GM23338 (cell line): ENCODE measurements at regions not wholly inside any gene's neighbourhood (a gene's known extent, or its start where the extent isn't known, plus 50 kb on each side); places are given as distances from the start of the nearest gene placed in this dataset.

ENCODE experiments used
- ATAC-seq: fragments of 200-7000 bp; cut with Tn5 transposase; 3 replicates; pipeline ENCODE4 v1.9.1; 2020
- DNase-seq: peaks from one replicate; pipeline ENCODE4 v3.0.0-alpha.2; 2015; ENCODE audit warnings: low spot score
- H2AFZ ChIP-seq: fragments of 200-600 bp; sonication (generic); 2 replicates; pipeline ENCODE4 v1.8.0; 2016; ENCODE audit warnings: antibody characterized with exemption, mild to moderate bottlenecking, moderate library complexity
- H3F3A ChIP-seq: fragments of 200-600 bp; sonication (generic); replicated peaks from 2 replicates; pipeline ENCODE4 v1.8.0; 2017; ENCODE audit warnings: antibody characterized with exemption, mixed run types, low read depth
- H3K27ac ChIP-seq: fragments of 200-600 bp; sonication (generic); 2 replicates; pipeline ENCODE4 v1.6.1; 2016; ENCODE audit warnings: low read depth
- H3K27me3 ChIP-seq: fragments of 200-600 bp; sonication (generic); 2 replicates; pipeline ENCODE4 v1.8.0; 2016; ENCODE audit warnings: mild to moderate bottlenecking, mixed run types, moderate library complexity; ENCODE audit not compliant: insufficient read depth
- H3K36me3 ChIP-seq: fragments of 200-600 bp; sonication (generic); 2 replicates; pipeline ENCODE4 v1.8.0; 2016; ENCODE audit warnings: mild to moderate bottlenecking; ENCODE audit not compliant: insufficient read depth
- H3K4me1 ChIP-seq: fragments of 200-600 bp; sonication (generic); 2 replicates; pipeline ENCODE4 v1.8.0; 2016; ENCODE audit warnings: mild to moderate bottlenecking, moderate library complexity; ENCODE audit not compliant: insufficient read depth
- H3K4me2 ChIP-seq: fragments of 200-600 bp; sonication (generic); 2 replicates; pipeline ENCODE4 v1.7.1; 2017; ENCODE audit warnings: mixed run types
- H3K4me3 ChIP-seq: fragments of 200-600 bp; sonication (generic); 2 replicates; pipeline ENCODE4 v1.6.1; 2016; ENCODE audit warnings: mixed run types
- H3K79me2 ChIP-seq: fragments of 200-600 bp; sonication (generic); replicated peaks from 2 replicates; pipeline ENCODE4 v1.8.0; 2017; ENCODE audit warnings: mild to moderate bottlenecking; ENCODE audit not compliant: insufficient read depth
- H3K9me2 ChIP-seq: fragments of 200-600 bp; sonication (generic); 2 replicates; pipeline ENCODE4 v1.8.0; 2017; ENCODE audit not compliant: insufficient read depth
- H4K20me1 ChIP-seq: fragments of 200-600 bp; sonication (generic); replicated peaks from 2 replicates; pipeline ENCODE4 v1.8.0; 2017; ENCODE audit warnings: mild to moderate bottlenecking; ENCODE audit not compliant: insufficient read depth
- H3K27ac Mint-ChIP-seq: 2 replicates; pipeline ENCODE4 v1.8.0; 2020; ENCODE audit warnings: inconsistent platforms, mild to moderate bottlenecking, moderate library complexity, mixed read lengths
- H3K27me3 Mint-ChIP-seq: 3 replicates; pipeline ENCODE4 v1.8.0; 2022; ENCODE audit warnings: low read depth, mild to moderate bottlenecking, moderate library complexity, mixed read lengths, inconsistent platforms; ENCODE audit not compliant: insufficient read depth, poor library complexity
- H3K36me3 Mint-ChIP-seq: 3 replicates; pipeline ENCODE4 v1.8.0; 2021; ENCODE audit warnings: low read depth, mild to moderate bottlenecking, inconsistent platforms, moderate library complexity, mixed read lengths
- H3K4me1 Mint-ChIP-seq: 3 replicates; pipeline ENCODE4 v1.8.0; 2020; ENCODE audit warnings: mild to moderate bottlenecking, inconsistent platforms, mixed read lengths
- H3K4me3 Mint-ChIP-seq: 3 replicates; pipeline ENCODE4 v1.8.0; 2021; ENCODE audit warnings: moderate library complexity, mild to moderate bottlenecking, inconsistent platforms, mixed read lengths
- H3K9me3 Mint-ChIP-seq: 3 replicates; pipeline ENCODE4 v1.8.0; 2020; ENCODE audit warnings: moderate library complexity, mild to moderate bottlenecking, inconsistent platforms, mixed read lengths
- CREB1 ChIP-seq: fragments of 250-450 bp; sonication (Bioruptor Pico); IDR thresholded peaks from 2 replicates; pipeline ENCODE4 v1.5.0; 2020; ENCODE audit warnings: low read depth, mild to moderate bottlenecking, moderate library complexity
- EZH2 ChIP-seq: fragments of 200-600 bp; sonication (generic); IDR thresholded peaks from one replicate; pipeline ENCODE4 v1.8.0; 2017; ENCODE audit warnings: antibody characterized with exemption, mild to moderate bottlenecking, low read depth; ENCODE audit not compliant: unreplicated experiment
- EZH2phosphoT487 ChIP-seq: fragments of 200-600 bp; sonication (generic); IDR thresholded peaks from one replicate; pipeline ENCODE4 v1.8.1; 2018; ENCODE audit warnings: antibody characterized with exemption; ENCODE audit not compliant: unreplicated experiment
- JUNB ChIP-seq: IDR thresholded peaks from one replicate; pipeline ENCODE4 v1.6.1; 2016; ENCODE audit warnings: antibody characterized with exemption; ENCODE audit not compliant: unreplicated experiment
- NANOG ChIP-seq: IDR thresholded peaks from 2 replicates; pipeline ENCODE4 v1.6.1; 2016; ENCODE audit warnings: antibody characterized with exemption, borderline replicate concordance
- POLR2AphosphoS5 ChIP-seq: IDR thresholded peaks from 2 replicates; pipeline ENCODE4 v1.6.1; 2016; ENCODE audit warnings: antibody characterized with exemption, low read depth
- STAT1 ChIP-seq: IDR thresholded peaks from one replicate; pipeline ENCODE4 v1.6.1; 2016; ENCODE audit warnings: antibody characterized with exemption; ENCODE audit not compliant: unreplicated experiment
- ZNF114 ChIP-seq: fragments of 250-450 bp; sonication (Bioruptor Pico); IDR thresholded peaks from 2 replicates; pipeline ENCODE4 v1.5.0; 2020; ENCODE audit warnings: mild to moderate bottlenecking, moderate library complexity
- ZNF331 ChIP-seq: fragments of 250-450 bp; sonication (Bioruptor Pico); IDR thresholded peaks from 2 replicates; pipeline ENCODE4 v1.5.0; 2020; ENCODE audit warnings: low read depth, mild to moderate bottlenecking, moderate library complexity
- TF ChIP-seq, protein P1 (sequence below): fragments of 250-450 bp; sonication (Bioruptor Pico); IDR thresholded peaks from 2 replicates; pipeline ENCODE4 v1.5.0; 2020; ENCODE audit warnings: mild to moderate bottlenecking, moderate library complexity
- TF ChIP-seq, protein P2 (sequence below): IDR thresholded peaks from 2 replicates; pipeline ENCODE4 v1.6.1; 2016; ENCODE audit warnings: antibody characterized with exemption
- TF ChIP-seq, protein P3 (sequence below): IDR thresholded peaks from one replicate; pipeline ENCODE4 v1.6.1; 2018; ENCODE audit warnings: antibody characterized with exemption; ENCODE audit not compliant: unreplicated experiment
- TF ChIP-seq, protein P4 (sequence below), 2 experiments: fragments of 200-600 bp in 1 of 2; sonication (generic) in 1 of 2; conservative IDR thresholded peaks; 2 replicates each; pipeline versions ENCODE4 v1.5.1 to v1.6.1; 2016 to 2017; ENCODE audit warnings: antibody characterized with exemption in 2 of 2, low read depth in 2 of 2, mild to moderate bottlenecking in 2 of 2, moderate library complexity in 1 of 2

DNA sequence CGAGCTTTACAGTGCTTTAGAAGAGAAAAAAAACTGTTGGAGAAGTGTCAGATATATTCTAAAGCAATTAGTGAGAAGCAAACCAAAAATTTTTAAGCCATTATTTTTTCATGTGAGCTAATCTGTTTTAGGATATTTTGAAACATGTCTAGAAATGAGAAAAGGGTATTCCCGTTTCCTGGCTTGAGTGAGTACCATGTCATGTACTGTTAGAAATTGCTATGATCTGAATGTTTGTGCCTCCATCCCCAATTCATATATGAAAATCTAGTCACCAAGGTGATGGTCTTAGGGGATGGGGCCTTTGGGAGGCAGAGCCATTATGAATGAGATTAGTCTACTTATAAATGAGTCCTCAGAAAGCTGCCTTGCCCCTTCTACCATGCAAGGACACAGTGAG, 493.3 kb upstream of the GCFC2 start:
- TF ChIP-seq EZH2phosphoT487 (no peak), JUNB (no peak), NANOG (no peak), STAT1 (no peak), ZNF114 (CRISPR knock-in tag) (no peak), ZNF331 (CRISPR knock-in tag) (no peak), POLR2AphosphoS5 (no peak), EZH2 (no peak), CREB1 (CRISPR knock-in tag) (no peak)
- TF ChIP-seq, protein P1, sequence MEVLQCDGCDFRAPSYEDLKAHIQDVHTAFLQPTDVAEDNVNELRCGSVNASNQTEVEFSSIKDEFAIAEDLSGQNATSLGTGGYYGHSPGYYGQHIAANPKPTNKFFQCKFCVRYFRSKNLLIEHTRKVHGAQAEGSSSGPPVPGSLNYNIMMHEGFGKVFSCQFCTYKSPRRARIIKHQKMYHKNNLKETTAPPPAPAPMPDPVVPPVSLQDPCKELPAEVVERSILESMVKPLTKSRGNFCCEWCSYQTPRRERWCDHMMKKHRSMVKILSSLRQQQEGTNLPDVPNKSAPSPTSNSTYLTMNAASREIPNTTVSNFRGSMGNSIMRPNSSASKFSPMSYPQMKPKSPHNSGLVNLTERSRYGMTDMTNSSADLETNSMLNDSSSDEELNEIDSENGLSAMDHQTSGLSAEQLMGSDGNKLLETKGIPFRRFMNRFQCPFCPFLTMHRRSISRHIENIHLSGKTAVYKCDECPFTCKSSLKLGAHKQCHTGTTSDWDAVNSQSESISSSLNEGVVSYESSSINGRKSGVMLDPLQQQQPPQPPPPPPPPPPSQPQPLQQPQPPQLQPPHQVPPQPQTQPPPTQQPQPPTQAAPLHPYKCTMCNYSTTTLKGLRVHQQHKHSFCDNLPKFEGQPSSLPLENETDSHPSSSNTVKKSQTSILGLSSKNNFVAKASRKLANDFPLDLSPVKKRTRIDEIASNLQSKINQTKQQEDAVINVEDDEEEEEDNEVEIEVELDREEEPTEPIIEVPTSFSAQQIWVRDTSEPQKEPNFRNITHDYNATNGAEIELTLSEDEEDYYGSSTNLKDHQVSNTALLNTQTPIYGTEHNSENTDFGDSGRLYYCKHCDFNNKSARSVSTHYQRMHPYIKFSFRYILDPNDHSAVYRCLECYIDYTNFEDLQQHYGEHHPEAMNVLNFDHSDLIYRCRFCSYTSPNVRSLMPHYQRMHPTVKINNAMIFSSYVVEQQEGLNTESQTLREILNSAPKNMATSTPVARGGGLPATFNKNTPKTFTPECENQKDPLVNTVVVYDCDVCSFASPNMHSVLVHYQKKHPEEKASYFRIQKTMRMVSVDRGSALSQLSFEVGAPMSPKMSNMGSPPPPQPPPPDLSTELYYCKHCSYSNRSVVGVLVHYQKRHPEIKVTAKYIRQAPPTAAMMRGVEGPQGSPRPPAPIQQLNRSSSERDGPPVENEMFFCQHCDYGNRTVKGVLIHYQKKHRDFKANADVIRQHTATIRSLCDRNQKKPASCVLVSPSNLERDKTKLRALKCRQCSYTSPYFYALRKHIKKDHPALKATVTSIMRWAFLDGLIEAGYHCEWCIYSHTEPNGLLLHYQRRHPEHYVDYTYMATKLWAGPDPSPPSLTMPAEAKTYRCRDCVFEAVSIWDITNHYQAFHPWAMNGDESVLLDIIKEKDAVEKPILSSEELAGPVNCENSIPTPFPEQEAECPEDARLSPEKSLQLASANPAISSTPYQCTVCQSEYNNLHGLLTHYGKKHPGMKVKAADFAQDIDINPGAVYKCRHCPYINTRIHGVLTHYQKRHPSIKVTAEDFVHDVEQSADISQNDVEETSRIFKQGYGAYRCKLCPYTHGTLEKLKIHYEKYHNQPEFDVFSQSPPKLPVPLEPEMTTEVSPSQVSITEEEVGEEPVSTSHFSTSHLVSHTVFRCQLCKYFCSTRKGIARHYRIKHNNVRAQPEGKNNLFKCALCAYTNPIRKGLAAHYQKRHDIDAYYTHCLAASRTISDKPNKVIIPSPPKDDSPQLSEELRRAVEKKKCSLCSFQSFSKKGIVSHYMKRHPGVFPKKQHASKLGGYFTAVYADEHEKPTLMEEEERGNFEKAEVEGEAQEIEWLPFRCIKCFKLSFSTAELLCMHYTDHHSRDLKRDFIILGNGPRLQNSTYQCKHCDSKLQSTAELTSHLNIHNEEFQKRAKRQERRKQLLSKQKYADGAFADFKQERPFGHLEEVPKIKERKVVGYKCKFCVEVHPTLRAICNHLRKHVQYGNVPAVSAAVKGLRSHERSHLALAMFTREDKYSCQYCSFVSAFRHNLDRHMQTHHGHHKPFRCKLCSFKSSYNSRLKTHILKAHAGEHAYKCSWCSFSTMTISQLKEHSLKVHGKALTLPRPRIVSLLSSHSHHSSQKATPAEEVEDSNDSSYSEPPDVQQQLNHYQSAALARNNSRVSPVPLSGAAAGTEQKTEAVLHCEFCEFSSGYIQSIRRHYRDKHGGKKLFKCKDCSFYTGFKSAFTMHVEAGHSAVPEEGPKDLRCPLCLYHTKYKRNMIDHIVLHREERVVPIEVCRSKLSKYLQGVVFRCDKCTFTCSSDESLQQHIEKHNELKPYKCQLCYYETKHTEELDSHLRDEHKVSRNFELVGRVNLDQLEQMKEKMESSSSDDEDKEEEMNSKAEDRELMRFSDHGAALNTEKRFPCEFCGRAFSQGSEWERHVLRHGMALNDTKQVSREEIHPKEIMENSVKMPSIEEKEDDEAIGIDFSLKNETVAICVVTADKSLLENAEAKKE: no peak
- TF ChIP-seq, protein P2, sequence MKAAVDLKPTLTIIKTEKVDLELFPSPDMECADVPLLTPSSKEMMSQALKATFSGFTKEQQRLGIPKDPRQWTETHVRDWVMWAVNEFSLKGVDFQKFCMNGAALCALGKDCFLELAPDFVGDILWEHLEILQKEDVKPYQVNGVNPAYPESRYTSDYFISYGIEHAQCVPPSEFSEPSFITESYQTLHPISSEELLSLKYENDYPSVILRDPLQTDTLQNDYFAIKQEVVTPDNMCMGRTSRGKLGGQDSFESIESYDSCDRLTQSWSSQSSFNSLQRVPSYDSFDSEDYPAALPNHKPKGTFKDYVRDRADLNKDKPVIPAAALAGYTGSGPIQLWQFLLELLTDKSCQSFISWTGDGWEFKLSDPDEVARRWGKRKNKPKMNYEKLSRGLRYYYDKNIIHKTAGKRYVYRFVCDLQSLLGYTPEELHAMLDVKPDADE: no peak
- TF ChIP-seq, protein P3, sequence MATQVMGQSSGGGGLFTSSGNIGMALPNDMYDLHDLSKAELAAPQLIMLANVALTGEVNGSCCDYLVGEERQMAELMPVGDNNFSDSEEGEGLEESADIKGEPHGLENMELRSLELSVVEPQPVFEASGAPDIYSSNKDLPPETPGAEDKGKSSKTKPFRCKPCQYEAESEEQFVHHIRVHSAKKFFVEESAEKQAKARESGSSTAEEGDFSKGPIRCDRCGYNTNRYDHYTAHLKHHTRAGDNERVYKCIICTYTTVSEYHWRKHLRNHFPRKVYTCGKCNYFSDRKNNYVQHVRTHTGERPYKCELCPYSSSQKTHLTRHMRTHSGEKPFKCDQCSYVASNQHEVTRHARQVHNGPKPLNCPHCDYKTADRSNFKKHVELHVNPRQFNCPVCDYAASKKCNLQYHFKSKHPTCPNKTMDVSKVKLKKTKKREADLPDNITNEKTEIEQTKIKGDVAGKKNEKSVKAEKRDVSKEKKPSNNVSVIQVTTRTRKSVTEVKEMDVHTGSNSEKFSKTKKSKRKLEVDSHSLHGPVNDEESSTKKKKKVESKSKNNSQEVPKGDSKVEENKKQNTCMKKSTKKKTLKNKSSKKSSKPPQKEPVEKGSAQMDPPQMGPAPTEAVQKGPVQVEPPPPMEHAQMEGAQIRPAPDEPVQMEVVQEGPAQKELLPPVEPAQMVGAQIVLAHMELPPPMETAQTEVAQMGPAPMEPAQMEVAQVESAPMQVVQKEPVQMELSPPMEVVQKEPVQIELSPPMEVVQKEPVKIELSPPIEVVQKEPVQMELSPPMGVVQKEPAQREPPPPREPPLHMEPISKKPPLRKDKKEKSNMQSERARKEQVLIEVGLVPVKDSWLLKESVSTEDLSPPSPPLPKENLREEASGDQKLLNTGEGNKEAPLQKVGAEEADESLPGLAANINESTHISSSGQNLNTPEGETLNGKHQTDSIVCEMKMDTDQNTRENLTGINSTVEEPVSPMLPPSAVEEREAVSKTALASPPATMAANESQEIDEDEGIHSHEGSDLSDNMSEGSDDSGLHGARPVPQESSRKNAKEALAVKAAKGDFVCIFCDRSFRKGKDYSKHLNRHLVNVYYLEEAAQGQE: no peak
- TF ChIP-seq, protein P4, sequence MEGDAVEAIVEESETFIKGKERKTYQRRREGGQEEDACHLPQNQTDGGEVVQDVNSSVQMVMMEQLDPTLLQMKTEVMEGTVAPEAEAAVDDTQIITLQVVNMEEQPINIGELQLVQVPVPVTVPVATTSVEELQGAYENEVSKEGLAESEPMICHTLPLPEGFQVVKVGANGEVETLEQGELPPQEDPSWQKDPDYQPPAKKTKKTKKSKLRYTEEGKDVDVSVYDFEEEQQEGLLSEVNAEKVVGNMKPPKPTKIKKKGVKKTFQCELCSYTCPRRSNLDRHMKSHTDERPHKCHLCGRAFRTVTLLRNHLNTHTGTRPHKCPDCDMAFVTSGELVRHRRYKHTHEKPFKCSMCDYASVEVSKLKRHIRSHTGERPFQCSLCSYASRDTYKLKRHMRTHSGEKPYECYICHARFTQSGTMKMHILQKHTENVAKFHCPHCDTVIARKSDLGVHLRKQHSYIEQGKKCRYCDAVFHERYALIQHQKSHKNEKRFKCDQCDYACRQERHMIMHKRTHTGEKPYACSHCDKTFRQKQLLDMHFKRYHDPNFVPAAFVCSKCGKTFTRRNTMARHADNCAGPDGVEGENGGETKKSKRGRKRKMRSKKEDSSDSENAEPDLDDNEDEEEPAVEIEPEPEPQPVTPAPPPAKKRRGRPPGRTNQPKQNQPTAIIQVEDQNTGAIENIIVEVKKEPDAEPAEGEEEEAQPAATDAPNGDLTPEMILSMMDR (conservative IDR thresholded peaks at IDR 0.05; ENCODE audit: low read depth in 2 of 2): no peak

More for the DNA sequence above, 493.3 kb upstream of the GCFC2 start:
- ATAC-seq (no peak), DNase-seq (no peak)
- H3K27ac ChIP-seq: no peak overlapping the region
- H3K4me2 ChIP-seq: no peak overlapping the region
- no peaks in the 10 kb centered on the region for H3F3A ChIP-seq
- H3K27ac Mint-ChIP-seq: no peak overlapping the region
- no peaks in the 10 kb centered on the region for H3K36me3 ChIP-seq
- H3K9me3 Mint-ChIP-seq: no peaks in the 10 kb centered on the region
- no peaks in the 10 kb centered on the region for H3K27me3 ChIP-seq
- H2AFZ ChIP-seq: no peak overlapping the region
- no peaks in the 10 kb centered on the region for H4K20me1 ChIP-seq
- H3K4me1 ChIP-seq: no peaks in the 10 kb centered on the region
- no peaks in the 10 kb centered on the region; the same call in 2 of the 3 replicates for H3K36me3 Mint-ChIP-seq
- peaks cover 21% of the 10 kb centered on the region for H3K9me2 ChIP-seq
- H3K4me3 Mint-ChIP-seq: no peak overlapping the region
- H3K79me2 ChIP-seq: no peaks in the 10 kb centered on the region
- H3K27me3 Mint-ChIP-seq: peaks cover 3% of the 10 kb centered on the region
- no peak overlapping the region for H3K4me3 ChIP-seq
- H3K4me1 Mint-ChIP-seq: no peaks in the 10 kb centered on the region
